NCI-H2081 treated with DMSO at 0.1 percent for 48 hours (cell line): ENCODE measurements at regions not wholly inside any gene's neighbourhood (a gene's known extent, or its start where the extent isn't known, plus 50 kb on each side); places are given as distances from the start of the nearest gene placed in this dataset.

ENCODE experiments used
- DNase-seq: peaks from one replicate; lab custom pipeline; 2025; lab: John Stamatoyannopoulos, UW

GRCh38 chr10:58140691-58141347, 126.9 kb downstream of the IPMK start:
- DNase-seq: no peak

- no peak for DNase-seq
Observed at GRCh38 chr10:58140054-58140453, 127.6 kb downstream of the IPMK start.

GRCh38 chr10:58137813-58138212, 129.9 kb downstream of the IPMK start:
- DNase-seq: peak; percentile 62

- no peak for DNase-seq
Observed at GRCh38 chr10:58115218-58116050, 152.3 kb downstream of the IPMK start.

- DNase-seq: no peak
Observed at GRCh38 chr10:58109731-58110130, 158.0 kb downstream of the IPMK start.

GRCh38 chr10:58107506-58107905, 160.2 kb downstream of the IPMK start:
- no peak for DNase-seq

GRCh38 chr10:58106211-58107035, 161.3 kb downstream of the IPMK start:
- no peak for DNase-seq

GRCh38 chr10:58104351-58104751, 163.3 kb downstream of the IPMK start:
- no peak for DNase-seq

- no peak for DNase-seq
Observed at GRCh38 chr10:58102897-58103296, 164.8 kb downstream of the IPMK start.

- DNase-seq: no peak
Observed at GRCh38 chr10:58101682-58102081, 166.0 kb downstream of the IPMK start.

- DNase-seq: no peak
Observed at GRCh38 chr10:58094985-58095718, 172.5 kb downstream of the IPMK start.

GRCh38 chr10:58091886-58092285, 175.8 kb downstream of the IPMK start:
- no peak for DNase-seq

GRCh38 chr10:58089739-58090138, 178.0 kb downstream of the IPMK start:
- no peak for DNase-seq

GRCh38 chr10:58087896-58088295, 179.8 kb downstream of the IPMK start:
- no peak for DNase-seq

- no peak for DNase-seq
Observed at GRCh38 chr10:58086763-58087150, 180.9 kb downstream of the IPMK start.

GRCh38 chr10:58086144-58086762, 181.4 kb downstream of the IPMK start:
- no peak for DNase-seq

- DNase-seq: no peak
Observed at GRCh38 chr10:58082248-58082647, 185.4 kb downstream of the IPMK start.

GRCh38 chr10:58081353-58081752, 186.3 kb downstream of the IPMK start:
- DNase-seq: no peak

- no peak for DNase-seq
Observed at GRCh38 chr10:58079461-58079860, 188.2 kb downstream of the IPMK start.

- no peak for DNase-seq
Observed at GRCh38 chr10:58072634-58073033, 195.1 kb downstream of the IPMK start.

- peak; percentile 7 for DNase-seq
Observed at GRCh38 chr10:58070956-58071355, 196.7 kb downstream of the IPMK start.

GRCh38 chr10:58068809-58069208, 198.9 kb downstream of the IPMK start:
- DNase-seq: no peak
